H1 (cell line): ENCODE measurements at regions not wholly inside any gene's neighbourhood (a gene's known extent, or its start where the extent isn't known, plus 50 kb on each side); places are given as distances from the start of the nearest gene placed in this dataset.

ENCODE experiments used
- CTCF ChIA-PET: fragments of 300-600 bp; sonication (Branson Sonifier 250); formaldehyde crosslinking; loops from one replicate; lab custom pipeline; 2021; ENCODE audit not compliant: partially characterized antibody; lab: Charles Lee
- POLR2A ChIA-PET: fragments of 300-600 bp; sonication (Branson Sonifier 250); formaldehyde crosslinking; loops from one replicate; lab custom pipeline; 2021; ENCODE audit warnings: inconsistent platforms; ENCODE audit not compliant: partially characterized antibody; lab: Charles Lee
- DNase-seq, 2 experiments: peaks; one replicate each; pipeline versions ENCODE4 v3.0.0 to v3.0.0-alpha.2; 2010 to 2022; ENCODE audit warnings: low spot score in 2 of 2, low read depth in 1 of 2, mixed read lengths in 1 of 2
- FAIRE-seq: peaks from 2 replicates; lab custom pipeline; 2011; peaks lifted over from hg19 to GRCh38; lab: Jason Lieb, UNC
- H2AFZ ChIP-seq: 2 replicates; pipeline ENCODE4 v1.8.1; 2012; ENCODE audit warnings: low read length, inconsistent platforms
- H2AK5ac ChIP-seq: 2 replicates; pipeline ENCODE4 v1.6.1; 2013; ENCODE audit warnings: low read depth, low read length
- H2BK120ac ChIP-seq: replicated peaks from 2 replicates; pipeline ENCODE3; 2013; ENCODE audit warnings: low read depth, low read length, inconsistent platforms
- H2BK12ac ChIP-seq: 2 replicates; pipeline ENCODE4 v1.6.1; 2013; ENCODE audit warnings: low read depth, low read length
- H2BK15ac ChIP-seq: 2 replicates; pipeline ENCODE4 v1.6.1; 2013; ENCODE audit warnings: low read length
- H2BK20ac ChIP-seq: 2 replicates; pipeline ENCODE4 v1.6.1; 2013; ENCODE audit warnings: low read length
- H2BK5ac ChIP-seq: 2 replicates; pipeline ENCODE4 v1.6.1; 2013; ENCODE audit warnings: low read depth, low read length
- H3K14ac ChIP-seq: 2 replicates; pipeline ENCODE4 v1.6.1; 2013; ENCODE audit warnings: inconsistent platforms; ENCODE audit not compliant: insufficient read length
- H3K18ac ChIP-seq: 2 replicates; pipeline ENCODE4 v1.6.1; 2013; ENCODE audit warnings: low read length; ENCODE audit errors: extremely low read depth
- H3K23ac ChIP-seq: 2 replicates; pipeline ENCODE4 v1.6.1; 2013; ENCODE audit warnings: inconsistent platforms; ENCODE audit not compliant: insufficient read length
- H3K23me2 ChIP-seq: 2 replicates; pipeline ENCODE4 v1.6.1; 2013; ENCODE audit warnings: low read depth, low read length
- H3K27ac ChIP-seq: 2 replicates; pipeline ENCODE4 v1.6.1; 2011; ENCODE audit warnings: low read depth, low read length, inconsistent platforms
- H3K27me3 ChIP-seq, 4 experiments: replicated peaks in 1 of 4; 1 replicate in 1 of 4; 2 replicates in 3 of 4; pipeline versions ENCODE4 v1.6.1 to v1.8.1; 2011 to 2013; ENCODE audit warnings: low read length in 3 of 4, mild to moderate bottlenecking in 3 of 4, inconsistent platforms in 2 of 4, mixed read lengths in 2 of 4, moderate library complexity in 1 of 4; ENCODE audit not compliant: control insufficient read depth in 3 of 4, insufficient read depth in 3 of 4; ENCODE audit errors: extremely low read depth in 1 of 4
- H3K36me3 ChIP-seq, 4 experiments: 2 replicates each; pipeline versions ENCODE4 v1.6.1 to v1.8.1; 2011 to 2013; ENCODE audit warnings: mild to moderate bottlenecking in 4 of 4, low read length in 3 of 4, moderate library complexity in 2 of 4, control low read depth in 1 of 4, inconsistent platforms in 1 of 4; ENCODE audit not compliant: insufficient read depth in 4 of 4, control insufficient read depth in 2 of 4
- H3K4ac ChIP-seq: replicated peaks from 2 replicates; pipeline ENCODE3; 2013; ENCODE audit warnings: low read length, low read depth, mixed read lengths, inconsistent platforms; ENCODE audit not compliant: insufficient read length
- H3K4me1 ChIP-seq, 4 experiments: replicated peaks in 1 of 4; 1 replicate in 1 of 4; 2 replicates in 3 of 4; pipeline versions ENCODE4 v1.6.1 to v1.8.1; 2011 to 2013; ENCODE audit warnings: low read length in 3 of 4, inconsistent platforms in 2 of 4, mixed read lengths in 1 of 4; ENCODE audit not compliant: insufficient read depth in 4 of 4, control insufficient read depth in 3 of 4
- H3K4me2 ChIP-seq, 2 experiments: 2 replicates each; pipeline versions ENCODE4 v1.6.1 to v1.8.1; 2011 to 2013; ENCODE audit warnings: low read depth in 2 of 2, low read length in 2 of 2, control low read depth in 1 of 2, inconsistent platforms in 1 of 2, mild to moderate bottlenecking in 1 of 2; ENCODE audit not compliant: insufficient read depth in 1 of 2
- H3K4me3 ChIP-seq, 4 experiments: fragments of 200-600, 300-600 bp in 1 of 4; sonication (generic), shearing (Covaris generic), sonication (Bioruptor Twin) in 1 of 4; 2 replicates each; pipeline versions ENCODE4 v1.5.1 to v1.8.1; 2011 to 2016; ENCODE audit warnings: low read length in 4 of 4, low read depth in 3 of 4, control low read depth in 2 of 4, inconsistent platforms in 2 of 4, mild to moderate bottlenecking in 2 of 4, mixed read lengths in 1 of 4, moderate library complexity in 1 of 4; ENCODE audit not compliant: insufficient read depth in 2 of 4; ENCODE audit errors: extremely low read depth in 1 of 4
- H3K56ac ChIP-seq: replicated peaks from 2 replicates; pipeline ENCODE3; 2013; ENCODE audit warnings: low read depth, mild to moderate bottlenecking, mixed read lengths, low read length, inconsistent platforms; ENCODE audit not compliant: insufficient read length
- H3K79me1 ChIP-seq: 2 replicates; pipeline ENCODE4 v1.6.1; 2013; ENCODE audit warnings: low read depth, low read length, control low read depth
- H3K79me2 ChIP-seq, 2 experiments: 2 replicates each; pipeline versions ENCODE4 v1.6.1 to v1.8.1; 2012 to 2013; ENCODE audit warnings: low read length in 2 of 2, mild to moderate bottlenecking in 2 of 2, inconsistent platforms in 1 of 2; ENCODE audit not compliant: insufficient read depth in 2 of 2, control insufficient read depth in 1 of 2
- H3K9ac ChIP-seq, 4 experiments: replicated peaks in 1 of 4; 1 replicate in 1 of 4; 2 replicates in 3 of 4; pipeline versions ENCODE4 v1.6.1 to v1.8.1; 2011 to 2013; ENCODE audit warnings: low read depth in 3 of 4, low read length in 3 of 4, control low read depth in 2 of 4, mild to moderate bottlenecking in 2 of 4, moderate library complexity in 2 of 4, inconsistent platforms in 1 of 4; ENCODE audit errors: extremely low read depth in 1 of 4
- H3K9me3 ChIP-seq, 2 experiments: 2 replicates each; pipeline versions ENCODE4 v1.6.1 to v1.8.1; 2012 to 2013; ENCODE audit warnings: mild to moderate bottlenecking in 2 of 2, moderate library complexity in 2 of 2, control low read depth in 1 of 2, inconsistent platforms in 1 of 2, low read depth in 1 of 2, low read length in 1 of 2, mixed read lengths in 1 of 2; ENCODE audit not compliant: insufficient read depth in 2 of 2
- H4K20me1 ChIP-seq, 2 experiments: replicated peaks in 1 of 2; 2 replicates each; pipeline versions ENCODE3 to v1.8.1; 2011 to 2013; ENCODE audit warnings: inconsistent platforms in 2 of 2, low read length in 2 of 2, mild to moderate bottlenecking in 1 of 2; ENCODE audit not compliant: insufficient read depth in 2 of 2, control insufficient read depth in 1 of 2
- H4K5ac ChIP-seq: 2 replicates; pipeline ENCODE4 v1.6.1; 2013; ENCODE audit warnings: low read length, low read depth, mixed read lengths, inconsistent platforms; ENCODE audit not compliant: insufficient read length
- H4K8ac ChIP-seq: 2 replicates; pipeline ENCODE4 v1.8.0; 2013; ENCODE audit warnings: mild to moderate bottlenecking, moderate library complexity, low read length, inconsistent platforms; ENCODE audit not compliant: insufficient read depth; ENCODE audit errors: extremely low read depth
- H4K91ac ChIP-seq: replicated peaks from 2 replicates; pipeline ENCODE3; 2013; ENCODE audit warnings: low read length, mixed read lengths, inconsistent platforms; ENCODE audit not compliant: insufficient read length
- ATF2 ChIP-seq: IDR thresholded peaks from 2 replicates; pipeline ENCODE4 v1.6.1; 2012; ENCODE audit warnings: low read length, inconsistent platforms
- BRCA1 ChIP-seq: IDR thresholded peaks from 2 replicates; pipeline ENCODE4 v1.6.1; 2012; ENCODE audit warnings: low read depth, low read length, improper control_type of control experiment
- E2F6 ChIP-seq: IDR thresholded peaks from 2 replicates; pipeline ENCODE4 v1.6.1; 2012; ENCODE audit warnings: inconsistent platforms
- EGR1 ChIP-seq: IDR thresholded peaks from 2 replicates; pipeline ENCODE4 v1.6.1; 2011; ENCODE audit warnings: low read depth, low read length, borderline replicate concordance
- EP300 ChIP-seq, 2 experiments: IDR thresholded peaks; 1 replicate in 1 of 2; 2 replicates in 1 of 2; pipeline ENCODE4 v1.6.1; 2011 to 2012; ENCODE audit warnings: low read depth in 2 of 2, low read length in 2 of 2, mild to moderate bottlenecking in 2 of 2, borderline replicate concordance in 1 of 2, inconsistent platforms in 1 of 2, moderate library complexity in 1 of 2
- EZH2 ChIP-seq: fragments of 200-600 bp; sonication (generic); IDR thresholded peaks from 2 replicates; pipeline ENCODE4 v1.7.1; 2012; ENCODE audit warnings: low read depth, mild to moderate bottlenecking, moderate library complexity, low read length, inconsistent platforms; ENCODE audit not compliant: severe bottlenecking
- GABPA ChIP-seq: IDR thresholded peaks from 2 replicates; pipeline ENCODE4 v1.6.1; 2011; ENCODE audit warnings: mild to moderate bottlenecking, low read length, moderate library complexity, borderline replicate concordance; ENCODE audit not compliant: insufficient read depth
- GTF2F1 ChIP-seq: IDR thresholded peaks from 2 replicates; pipeline ENCODE4 v1.6.1; 2012; ENCODE audit warnings: low read depth, low read length, improper control_type of control experiment, borderline replicate concordance
- POLR2AphosphoS5 ChIP-seq: IDR thresholded peaks from 2 replicates; pipeline ENCODE4 v1.6.1; 2011; ENCODE audit warnings: low read depth, low read length
- POU5F1 ChIP-seq: IDR thresholded peaks from 2 replicates; pipeline ENCODE4 v1.6.1; 2011; ENCODE audit warnings: low read depth, mild to moderate bottlenecking, low read length, moderate library complexity
- RXRA ChIP-seq: IDR thresholded peaks from 2 replicates; pipeline ENCODE4 v1.6.1; 2011; ENCODE audit warnings: low read depth, mild to moderate bottlenecking, low read length, moderate library complexity; ENCODE audit not compliant: insufficient read depth
- SIRT6 ChIP-seq: IDR thresholded peaks from one replicate; pipeline ENCODE4 v1.7.1; 2012; ENCODE audit warnings: low read length, inconsistent platforms
- TCF12 ChIP-seq: IDR thresholded peaks from 2 replicates; pipeline ENCODE4 v1.6.1; 2011; ENCODE audit warnings: low read depth, mild to moderate bottlenecking, low read length
- WGBS, 2 experiments: shearing (Covaris generic) in 1 of 2; methylation state at CpG; one replicate each; pipeline versions ENCODE4 v1.1.6 to v1.1.7; 2013 to 2015; ENCODE audit warnings: low lambda C conversion rate in 2 of 2, mixed read lengths in 2 of 2, inconsistent platforms in 1 of 2, low coverage in 1 of 2, missing lambda C conversion rate in 1 of 2; ENCODE audit not compliant: insufficient replicate concordance in 2 of 2, insufficient coverage in 1 of 2, insufficient read length in 1 of 2; ENCODE audit errors: extremely low coverage in 1 of 2, missing lambda C conversion rate in 1 of 2; 5-methylcytosine and 5-hydroxymethylcytosine counted together

- ChIA-PET POLR2A (no interaction called here), CTCF (interaction anchor here (0.7 kb wide), 1 partner anchor 458 kb away, joined by 4 read pairs; no protein-coding TSS in a partner anchor)
- no peak for TF ChIP-seq EP300 (IDR thresholded peaks at IDR 0.05; ENCODE audit: borderline replicate concordance in 1 of 2, low read depth in 2 of 2, low read length in 2 of 2)
- no peak for TF ChIP-seq BRCA1
- no peak for TF ChIP-seq E2F6
- TF ChIP-seq EZH2 = no peak
- no peak for TF ChIP-seq POU5F1
- TF ChIP-seq GTF2F1 = no peak
- no peak for TF ChIP-seq EGR1
- no peak for TF ChIP-seq POLR2AphosphoS5
- TF ChIP-seq ATF2 = no peak
- no peak for TF ChIP-seq SIRT6
- TF ChIP-seq GABPA = no peak
- TF ChIP-seq RXRA = no peak
- TF ChIP-seq TCF12 = no peak
Measured at GRCh38 chr11:23569134-23569533, 708.9 kb upstream of the CCDC179 start.

More at GRCh38 chr11:23569134-23569533, 708.9 kb upstream of the CCDC179 start:
- Histone ChIP-seq H2BK15ac (no peak overlapping the region), H3K23ac (no peak overlapping the region), H3K14ac (no peak overlapping the region), H4K20me1 (no peaks in the 10 kb centered on the region), H3K4me1 (no peaks in the 10 kb centered on the region), H3K9ac (no peak overlapping the region), H4K5ac (no peak overlapping the region), H3K23me2 (no peaks in the 10 kb centered on the region), H4K91ac (no peak overlapping the region), H3K4me2 (no peak overlapping the region), H3K4ac (no peak overlapping the region), H3K36me3 (no peaks in the 10 kb centered on the region), H4K8ac (no peak overlapping the region), H3K27me3 (no peaks in the 10 kb centered on the region), H2BK12ac (no peak overlapping the region), H3K27ac (no peak overlapping the region), H3K79me2 (no peaks in the 10 kb centered on the region), H2AFZ (no peak overlapping the region), H3K56ac (no peak overlapping the region), H2BK5ac (no peak overlapping the region), H2AK5ac (no peak overlapping the region), H3K79me1 (no peaks in the 10 kb centered on the region), H3K4me3 (no peak overlapping the region), H3K9me3 (no peaks in the 10 kb centered on the region), H2BK20ac (no peak overlapping the region), H2BK120ac (no peak overlapping the region), H3K18ac (no peak overlapping the region)
- DNase-seq = no peak
- WGBS, 2 experiments = 64% methylated on average over 1 of the region's 1 CpG; no CpG with 5 or more reads in 1 of the 2 experiments
- no peak for FAIRE-seq
